Body of pancreas (tissue), 4 donors: ENCODE measurements at regions not wholly inside any gene's neighbourhood (a gene's known extent, or its start where the extent isn't known, plus 50 kb on each side); places are given as distances from the start of the nearest gene placed in this dataset.

Experiments used
- ATAC-seq: fragments of 150-250 bp; one replicate; pipeline ENCODE4 v1.9.1; 2016
- DNase-seq, 4 donors: peaks; one replicate each; pipeline ENCODE4 v3.0.0-alpha.2; 2019
- H3K27ac ChIP-seq, 4 donors: fragments of 200-600 bp; sonication (generic); 1 replicate in 3 of 4; 2 replicates in 1 of 4; pipeline versions ENCODE4 v1.5.1 to v1.6.1; 2016 to 2019; ENCODE audit warnings: mild to moderate bottlenecking in 1 of 4, mixed read lengths in 1 of 4, moderate library complexity in 1 of 4
- H3K27me3 ChIP-seq, 2 donors: fragments of 200-600 bp; sonication (generic); one replicate each; pipeline ENCODE4 v1.6.0; 2016; ENCODE audit warnings: mild to moderate bottlenecking in 1 of 2
- H3K36me3 ChIP-seq, 2 donors: fragments of 200-600 bp; sonication (generic); replicated peaks in 1 of 2; 2 replicates each; pipeline ENCODE4 v1.5.1; 2016; ENCODE audit warnings: low read depth in 2 of 2; ENCODE audit not compliant: insufficient read depth in 1 of 2
- H3K4me1 ChIP-seq: fragments of 200-600 bp; sonication (generic); one replicate; pipeline ENCODE4 v1.6.0; 2016
- H3K4me3 ChIP-seq, 2 donors: fragments of 200-600 bp; sonication (generic); 1 replicate in 1 of 2; 2 replicates in 1 of 2; pipeline ENCODE4 v1.5.1; 2016 to 2019
- H3K9me3 ChIP-seq, 3 donors: fragments of 200-600 bp; sonication (generic); 1 replicate in 2 of 3; 2 replicates in 1 of 3; pipeline ENCODE4 v1.5.1; 2016
- POLR2A ChIP-seq, 3 donors: fragments of 450-650 bp; IDR thresholded peaks; one replicate each; pipeline ENCODE4 v1.6.1; 2016; ENCODE audit warnings: antibody characterized with exemption in 3 of 3, mild to moderate bottlenecking in 2 of 3
- WGBS, 2 donors: methylation state at CpG; one replicate each; pipeline ENCODE4 v1.1.5; 2017; 5-methylcytosine and 5-hydroxymethylcytosine counted together
- intact Hi-C: fragments of 100-400 bp; cut with DNase I; formaldehyde crosslinking; loops from one replicate; pipeline ENCODE4 v1.15.1; 2023
- TF ChIP-seq, protein P1 (sequence below), 7 experiments: fragments of 450-650 bp in 4 of 7; fragments of 200-600 bp in 3 of 7; sonication (generic) in 3 of 7; IDR thresholded peaks; one replicate each; pipeline ENCODE4 v1.5.1; 2016 to 2019; ENCODE audit warnings: antibody characterized with exemption in 7 of 7

DNA sequence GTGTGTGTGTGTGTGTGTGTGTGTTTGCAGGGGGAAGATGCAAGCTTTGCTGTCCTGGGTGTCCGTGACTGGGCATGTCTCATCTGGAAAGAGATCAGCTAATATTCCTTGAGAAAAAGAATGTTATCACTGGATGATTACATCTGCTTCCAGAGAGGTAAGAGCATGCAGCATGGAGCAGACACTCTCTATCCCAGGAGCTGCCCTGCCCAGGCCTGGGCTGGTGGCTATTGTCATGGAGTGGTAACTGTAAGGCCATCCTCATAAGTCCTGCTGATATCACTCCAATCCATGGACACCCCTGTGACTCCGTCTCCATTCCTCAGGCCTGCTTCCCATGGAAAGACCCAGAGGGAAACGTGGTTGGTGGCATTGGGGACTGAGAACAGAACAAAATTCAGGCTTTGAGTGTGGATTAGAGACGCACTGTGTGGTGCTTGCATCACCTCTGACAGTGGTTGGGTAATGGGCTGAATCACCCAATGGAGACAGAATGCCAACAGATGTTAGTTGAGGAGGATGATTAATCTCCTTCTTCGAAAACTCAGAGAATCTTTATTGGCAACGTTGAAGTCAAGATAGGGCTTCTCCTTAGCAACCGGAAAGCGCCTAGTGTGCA is 52.0 kb upstream of the KCNIP1 start:
- no peaks in the 10 kb centered on the region for H3K4me1 ChIP-seq
- H3K27me3 ChIP-seq, result no peaks in the 10 kb centered on the region
- H3K9me3 ChIP-seq, result peaks cover 0 to 5% (median 0%) of the 10 kb centered on the region in 3 donors
- ATAC-seq (no peak), DNase-seq (peak in 1 of 4 donors; percentile 25)
- TF ChIP-seq, protein P1, sequence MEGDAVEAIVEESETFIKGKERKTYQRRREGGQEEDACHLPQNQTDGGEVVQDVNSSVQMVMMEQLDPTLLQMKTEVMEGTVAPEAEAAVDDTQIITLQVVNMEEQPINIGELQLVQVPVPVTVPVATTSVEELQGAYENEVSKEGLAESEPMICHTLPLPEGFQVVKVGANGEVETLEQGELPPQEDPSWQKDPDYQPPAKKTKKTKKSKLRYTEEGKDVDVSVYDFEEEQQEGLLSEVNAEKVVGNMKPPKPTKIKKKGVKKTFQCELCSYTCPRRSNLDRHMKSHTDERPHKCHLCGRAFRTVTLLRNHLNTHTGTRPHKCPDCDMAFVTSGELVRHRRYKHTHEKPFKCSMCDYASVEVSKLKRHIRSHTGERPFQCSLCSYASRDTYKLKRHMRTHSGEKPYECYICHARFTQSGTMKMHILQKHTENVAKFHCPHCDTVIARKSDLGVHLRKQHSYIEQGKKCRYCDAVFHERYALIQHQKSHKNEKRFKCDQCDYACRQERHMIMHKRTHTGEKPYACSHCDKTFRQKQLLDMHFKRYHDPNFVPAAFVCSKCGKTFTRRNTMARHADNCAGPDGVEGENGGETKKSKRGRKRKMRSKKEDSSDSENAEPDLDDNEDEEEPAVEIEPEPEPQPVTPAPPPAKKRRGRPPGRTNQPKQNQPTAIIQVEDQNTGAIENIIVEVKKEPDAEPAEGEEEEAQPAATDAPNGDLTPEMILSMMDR (IDR thresholded peaks at IDR 0.05), result no peak
- TF ChIP-seq POLR2A (IDR thresholded peaks at IDR 0.05), result no peak
- no peaks in the 10 kb centered on the region for H3K36me3 ChIP-seq
- H3K4me3 ChIP-seq, result no peak overlapping the region
- no peak overlapping the region for H3K27ac ChIP-seq
- intact Hi-C loops, result no loop called here
- WGBS, 2 donors, result 72 to 84% methylated on average over 8 of the region's 8 CpGs

DNA sequence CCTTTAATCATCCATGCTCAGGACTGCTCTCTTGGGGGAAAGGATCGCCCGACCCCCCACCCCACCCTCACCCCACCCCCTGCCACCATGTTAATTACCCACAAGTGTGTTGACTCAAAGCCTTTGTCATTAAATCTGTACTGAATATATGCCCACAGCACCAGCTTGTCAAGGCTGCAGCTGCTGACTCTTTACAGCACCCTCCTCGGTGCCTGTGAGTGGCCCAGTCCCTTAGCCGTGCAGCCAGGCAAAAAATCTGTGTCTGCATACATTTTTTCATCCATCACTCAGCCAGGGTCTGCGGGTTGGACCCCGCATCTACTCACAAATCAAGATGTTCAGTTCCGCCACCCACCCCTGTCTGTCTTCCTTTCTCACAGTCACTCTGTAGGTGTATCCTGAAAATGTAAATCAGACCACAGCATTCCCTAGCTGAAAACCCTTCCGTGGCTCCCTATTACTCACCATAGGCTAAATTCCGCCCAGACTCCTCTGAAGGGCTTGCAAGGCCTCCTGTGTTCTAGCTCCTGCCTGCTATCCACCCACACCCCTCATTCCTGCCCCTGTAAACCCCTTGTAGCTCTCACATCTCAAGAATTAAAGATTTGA is 53.7 kb upstream of the KCNIP1 start:
- H3K36me3 ChIP-seq, result no peaks in the 10 kb centered on the region
- ATAC-seq, result no peak
- no peak overlapping the region for H3K27ac ChIP-seq
- DNase-seq, result no peak
- intact Hi-C loops, result no loop called here
- TF ChIP-seq, protein P1 (IDR thresholded peaks at IDR 0.05), result no peak
- TF ChIP-seq POLR2A (IDR thresholded peaks at IDR 0.05), result no peak
- peaks cover 0 to 5% (median 0%) of the 10 kb centered on the region in 3 donors for H3K9me3 ChIP-seq
- WGBS, 2 donors, result 67 to 76% methylated on average over 9 of the region's 9 CpGs
- H3K27me3 ChIP-seq, result no peaks in the 10 kb centered on the region
- H3K4me3 ChIP-seq, result no peak overlapping the region
- H3K4me1 ChIP-seq, result no peaks in the 10 kb centered on the region

DNA sequence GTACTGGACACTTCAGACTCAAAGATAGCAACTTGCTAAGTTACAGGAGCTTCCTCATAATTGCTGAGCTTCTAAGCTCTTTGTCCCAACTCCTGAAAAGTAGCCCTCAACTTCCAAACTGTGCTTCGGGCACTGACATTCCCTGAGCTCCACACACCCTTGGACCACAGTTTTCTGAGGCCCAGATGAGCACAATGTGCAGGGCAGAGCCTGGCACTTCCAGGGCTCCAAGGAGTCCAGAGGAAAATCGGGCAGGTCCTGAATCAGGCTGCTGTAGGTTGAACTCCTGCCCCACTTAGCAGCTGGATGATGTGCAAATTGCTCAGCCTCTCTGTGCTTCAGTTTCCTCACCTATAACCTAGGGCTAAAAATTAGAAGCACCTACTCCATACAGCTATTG is 54.6 kb upstream of the KCNIP1 start:
- 54 to 80% methylated on average over 2 of the region's 2 CpGs for WGBS, 2 donors
- no peak for DNase-seq

DNA sequence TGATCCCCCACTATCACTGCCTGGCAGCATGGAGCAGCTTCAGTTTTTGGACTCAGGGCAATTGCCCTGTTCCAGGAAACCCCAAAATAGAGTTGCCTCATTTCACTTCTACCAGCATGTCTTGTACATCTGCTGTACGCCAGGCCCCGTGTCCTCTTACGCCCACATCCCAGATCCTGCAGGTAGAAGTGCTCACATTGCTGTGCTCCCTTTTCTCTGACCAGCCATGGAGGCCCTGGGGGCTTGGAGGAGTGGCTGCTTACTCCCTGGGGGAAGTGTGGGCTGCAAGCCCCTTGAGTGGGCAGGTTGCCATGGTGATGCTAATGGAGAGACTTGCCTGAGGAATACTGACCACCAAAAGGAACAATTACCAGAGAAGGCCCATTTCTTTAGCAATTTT is 55.6 kb upstream of the KCNIP1 start:
- TF ChIP-seq, protein P1 (IDR thresholded peaks at IDR 0.05), result no peak
- no peak for TF ChIP-seq POLR2A (IDR thresholded peaks at IDR 0.05)
- intact Hi-C loops, result loop anchor here (5.0 kb wide), 1 partner anchor 169 kb away; no protein-coding TSS in a partner anchor
- ATAC-seq (no peak), DNase-seq (no peak)
- 87 to 94% methylated on average over 3 of the region's 3 CpGs for WGBS, 2 donors
- no peak overlapping the region for H3K4me3 ChIP-seq
- H3K4me1 ChIP-seq, result no peaks in the 10 kb centered on the region
- H3K27ac ChIP-seq, result no peak overlapping the region
- peaks cover 0 to 5% (median 0%) of the 10 kb centered on the region in 3 donors for H3K9me3 ChIP-seq
- no peaks in the 10 kb centered on the region for H3K27me3 ChIP-seq
- no peaks in the 10 kb centered on the region for H3K36me3 ChIP-seq

More for the DNA sequence above, 54.6 kb upstream of the KCNIP1 start:
- no peak overlapping the region for H3K27ac ChIP-seq
- H3K4me3 ChIP-seq, result no peak overlapping the region
- H3K4me1 ChIP-seq, result no peaks in the 10 kb centered on the region
- no peak for TF ChIP-seq POLR2A (IDR thresholded peaks at IDR 0.05)
- TF ChIP-seq, protein P1 (IDR thresholded peaks at IDR 0.05), result no peak
- H3K9me3 ChIP-seq, result peaks cover 0 to 5% (median 0%) of the 10 kb centered on the region in 3 donors
- no peaks in the 10 kb centered on the region for H3K27me3 ChIP-seq
- intact Hi-C loops, result loop anchor here (5.0 kb wide), 1 partner anchor 168 kb away; no protein-coding TSS in a partner anchor
- no peaks in the 10 kb centered on the region for H3K36me3 ChIP-seq
- no peak for ATAC-seq
